Activated naive CD4-positive, alpha-beta T cell treated with anti-CD3 and anti-CD28 coated beads, Interleukin-2, amount 10 ng/mL, durations not matched to agents 7 days and 5 days (primary cell): ENCODE measurements at regions not wholly inside any gene's neighbourhood (a gene's known extent, or its start where the extent isn't known, plus 50 kb on each side); places are given as distances from the start of the nearest gene placed in this dataset.

Experiments used
- CTCF ChIA-PET: fragments of 350-600 bp; sonication (Branson Sonifier 250); formaldehyde crosslinking; loops from one replicate; lab custom pipeline; 2021; ENCODE audit warnings: antibody characterized with exemption; lab: Charles Lee
- DNase-seq: peaks from one replicate; pipeline ENCODE4 v3.0.0-alpha.2; 2020
- H3K27ac Mint-ChIP-seq: one replicate; pipeline ENCODE4 v1.8.0; 2021; ENCODE audit warnings: mild to moderate bottlenecking, moderate library complexity, mixed read lengths
- H3K27me3 Mint-ChIP-seq: one replicate; pipeline ENCODE4 v1.8.0; 2021; ENCODE audit warnings: mild to moderate bottlenecking, mixed read lengths
- H3K36me3 Mint-ChIP-seq: one replicate; pipeline ENCODE4 v1.8.0; 2021; ENCODE audit warnings: mixed read lengths
- H3K4me1 Mint-ChIP-seq: one replicate; pipeline ENCODE4 v1.8.0; 2021; ENCODE audit warnings: mixed read lengths
- H3K4me3 Mint-ChIP-seq: one replicate; pipeline ENCODE4 v1.8.0; 2021; ENCODE audit warnings: mild to moderate bottlenecking, moderate library complexity, mixed read lengths
- H3K9me3 Mint-ChIP-seq: one replicate; pipeline ENCODE4 v1.8.0; 2021; ENCODE audit warnings: mixed read lengths

DNA sequence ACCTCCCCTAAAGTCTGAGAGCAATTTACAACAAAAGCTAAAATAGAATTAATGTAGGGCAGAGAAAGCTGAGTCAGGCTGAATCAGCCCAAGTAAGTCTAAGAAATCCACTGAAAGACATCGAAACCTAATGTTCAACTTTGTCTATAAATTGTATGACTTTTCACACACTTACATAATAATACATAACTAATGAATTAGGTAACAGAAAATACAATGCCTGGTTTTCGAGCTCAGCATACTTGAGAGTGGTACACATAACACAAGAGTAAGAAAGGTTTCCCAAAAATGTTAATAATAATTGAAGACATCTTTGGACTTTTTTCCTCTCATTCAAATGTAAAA lies 55.3 kb upstream of the VGLL4 start:
- H3K36me3 Mint-ChIP-seq, result no peaks in the 10 kb centered on the region
- DNase-seq, result no peak
- H3K27me3 Mint-ChIP-seq, result no peaks in the 10 kb centered on the region
- H3K4me3 Mint-ChIP-seq, result no peak overlapping the region
- no peaks in the 10 kb centered on the region for H3K9me3 Mint-ChIP-seq
- CTCF ChIA-PET, result no interaction called here
- no peak overlapping the region for H3K27ac Mint-ChIP-seq
- H3K4me1 Mint-ChIP-seq, result no peaks in the 10 kb centered on the region

DNA sequence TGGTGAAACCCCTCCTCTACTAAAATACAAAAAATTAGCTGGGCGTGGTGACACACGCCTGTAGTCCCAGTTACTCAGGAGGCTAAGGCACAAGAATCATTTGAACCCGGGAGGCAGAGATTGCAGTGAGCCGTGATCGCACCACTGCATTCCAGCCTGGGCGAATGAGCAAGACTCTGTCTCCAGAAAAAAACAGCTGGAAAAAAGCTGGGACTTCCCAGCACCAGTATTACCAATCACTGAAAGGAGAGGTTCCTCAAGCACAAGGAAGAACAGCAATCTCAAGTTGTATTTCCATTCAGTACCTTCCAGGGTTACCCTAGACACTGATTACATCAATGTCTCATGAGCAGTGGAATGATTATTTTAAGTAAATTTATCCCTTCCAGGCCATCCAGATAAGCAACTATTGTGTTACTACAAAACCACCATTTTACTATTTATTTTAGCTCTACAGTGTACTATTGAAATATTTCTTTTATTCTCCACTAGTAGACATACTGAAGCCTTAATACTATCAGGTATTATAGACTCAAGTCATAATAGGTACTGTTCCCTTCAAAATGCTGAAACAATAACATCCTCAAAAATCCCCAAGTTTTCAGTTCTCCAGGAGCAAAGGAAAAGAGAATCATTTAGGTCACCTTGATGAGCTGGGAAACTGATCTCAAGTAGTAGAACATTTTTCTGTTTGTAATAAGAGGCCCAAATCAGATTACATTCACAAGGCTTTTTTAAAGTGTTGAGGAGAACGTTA lies 54.8 kb upstream of the VGLL4 start:
- H3K27ac Mint-ChIP-seq, result no peak overlapping the region
- H3K4me3 Mint-ChIP-seq, result no peak overlapping the region
- H3K9me3 Mint-ChIP-seq, result no peaks in the 10 kb centered on the region
- DNase-seq, result no peak
- no peaks in the 10 kb centered on the region for H3K27me3 Mint-ChIP-seq
- H3K36me3 Mint-ChIP-seq, result no peaks in the 10 kb centered on the region
- CTCF ChIA-PET, result no interaction called here
- no peaks in the 10 kb centered on the region for H3K4me1 Mint-ChIP-seq

DNA sequence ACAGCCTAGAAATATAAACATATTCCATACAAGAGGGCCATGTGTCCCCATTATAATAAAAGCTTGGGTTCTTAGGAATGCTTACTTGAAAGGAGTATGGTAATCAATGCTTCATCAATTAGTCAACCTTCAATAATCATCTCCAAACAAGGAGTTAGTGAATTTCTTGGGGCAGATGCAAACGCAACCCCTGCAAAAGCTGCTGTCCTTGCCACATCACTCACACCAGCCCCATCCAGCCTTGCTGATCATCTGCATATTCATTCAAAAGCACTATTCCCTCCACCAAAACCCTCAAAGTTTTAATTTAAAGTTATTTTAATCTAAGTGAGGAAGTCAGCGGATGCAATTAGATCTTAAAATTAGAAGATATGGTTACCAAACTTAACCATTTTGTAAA lies 54.0 kb upstream of the VGLL4 start:
- no peak for DNase-seq
- CTCF ChIA-PET, result no interaction called here
- Mint-ChIP-seq H3K4me3 (no peak overlapping the region), H3K36me3 (no peaks in the 10 kb centered on the region), H3K27me3 (no peaks in the 10 kb centered on the region), H3K27ac (no peak overlapping the region), H3K9me3 (no peaks in the 10 kb centered on the region), H3K4me1 (no peaks in the 10 kb centered on the region)

DNA sequence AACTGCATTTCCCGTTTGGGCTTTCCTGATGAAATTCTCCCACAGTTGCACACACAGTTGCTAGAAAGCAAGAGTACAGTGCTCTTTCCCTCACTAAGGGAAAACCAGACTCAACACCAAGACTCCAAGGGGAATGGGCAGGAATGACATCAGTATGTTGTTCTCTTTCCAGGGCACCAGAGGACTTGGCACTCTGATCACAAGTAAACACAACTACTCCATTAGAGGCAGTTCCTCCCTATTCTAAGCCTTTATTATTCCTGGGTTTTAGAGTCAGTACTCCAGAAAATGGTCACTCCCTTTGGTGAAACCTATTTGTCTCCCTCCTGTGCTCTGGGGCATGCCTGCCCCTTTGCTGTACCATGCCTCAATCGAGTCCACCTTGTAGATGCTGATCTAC lies 52.3 kb upstream of the VGLL4 start:
- Mint-ChIP-seq H3K4me1 (no peaks in the 10 kb centered on the region), H3K27me3 (no peaks in the 10 kb centered on the region), H3K9me3 (no peaks in the 10 kb centered on the region), H3K4me3 (no peak overlapping the region), H3K36me3 (no peaks in the 10 kb centered on the region), H3K27ac (no peak overlapping the region)
- DNase-seq, result no peak
- CTCF ChIA-PET, result no interaction called here
